T-helper 1 cell treated with Interleukin-12 subunit alpha and Interleukin-12 subunit beta and Interleukin-4 antibody, amounts not matched to agents 30 μg/mL and 1 μg/mL, for 36 hours (primary cell): ENCODE measurements at regions not wholly inside any gene's neighbourhood (a gene's known extent, or its start where the extent isn't known, plus 50 kb on each side); places are given as distances from the start of the nearest gene placed in this dataset.

Experiments used
- H3K27ac Mint-ChIP-seq: one replicate; pipeline ENCODE4 v1.8.0; 2021; ENCODE audit warnings: mild to moderate bottlenecking, mixed read lengths
- H3K27me3 Mint-ChIP-seq: one replicate; pipeline ENCODE4 v1.8.0; 2021; ENCODE audit warnings: low read depth, mixed read lengths
- H3K36me3 Mint-ChIP-seq: one replicate; pipeline ENCODE4 v1.8.0; 2021; ENCODE audit warnings: low read depth, mixed read lengths
- H3K4me1 Mint-ChIP-seq: one replicate; pipeline ENCODE4 v1.8.0; 2021; ENCODE audit warnings: low read depth, mixed read lengths
- H3K4me3 Mint-ChIP-seq: one replicate; pipeline ENCODE4 v1.8.0; 2021; ENCODE audit warnings: mild to moderate bottlenecking, moderate library complexity, mixed read lengths
- H3K9me3 Mint-ChIP-seq: one replicate; pipeline ENCODE4 v1.8.0; 2021; ENCODE audit warnings: mixed read lengths

DNA sequence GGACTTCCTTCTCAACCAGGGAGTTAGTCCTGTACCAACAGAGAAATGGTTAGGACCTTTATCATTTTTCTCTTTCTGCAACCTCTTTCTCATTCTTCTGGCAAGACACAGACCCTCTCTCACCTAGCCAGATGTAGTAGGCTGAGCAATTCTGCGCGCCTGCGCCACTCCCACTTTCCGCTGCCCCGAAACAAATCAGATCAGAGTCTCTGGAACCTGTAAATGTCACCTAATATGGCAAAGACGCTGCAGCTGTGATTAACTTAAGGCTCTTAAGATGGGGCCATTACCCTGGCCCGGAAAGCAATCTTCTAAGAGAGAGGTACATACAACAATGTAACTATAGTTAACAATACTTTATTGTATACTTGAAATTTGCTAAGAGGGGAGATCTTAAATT lies 94.3 kb upstream of the ASIC2 start:
- Mint-ChIP-seq H3K27me3 (no peaks in the 10 kb centered on the region), H3K36me3 (no peaks in the 10 kb centered on the region), H3K9me3 (no peaks in the 10 kb centered on the region)

DNA sequence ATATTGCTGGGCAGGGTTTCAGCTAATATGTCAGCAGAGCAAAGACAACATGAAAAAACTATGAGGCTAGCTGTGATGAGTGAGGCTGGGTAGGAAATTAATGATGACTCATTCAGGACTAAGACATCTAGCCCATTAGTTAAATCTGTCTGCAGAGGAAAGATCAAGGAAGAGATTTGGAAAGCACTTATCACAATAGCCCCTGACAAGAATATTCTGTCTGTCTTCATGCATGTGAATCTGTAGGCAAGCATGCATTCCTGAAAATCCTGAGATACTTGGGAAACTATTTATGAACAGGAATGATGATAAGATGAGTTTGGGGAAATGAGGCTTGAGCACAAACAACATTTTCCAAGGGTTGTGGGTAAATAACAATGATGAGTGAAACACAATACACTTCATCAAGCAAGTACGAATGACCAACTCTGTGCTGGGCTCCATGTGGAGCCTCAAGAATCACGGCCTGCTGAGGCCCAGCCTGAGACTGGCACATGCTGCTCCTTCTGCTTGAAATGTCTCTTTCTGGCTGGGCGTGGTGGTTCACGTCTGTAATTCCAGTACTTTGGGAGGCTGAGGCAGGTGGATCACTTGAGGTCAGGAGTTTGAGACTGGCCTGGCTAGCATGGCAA lies 96.5 kb upstream of the ASIC2 start:
- Mint-ChIP-seq H3K4me3 (no peak overlapping the region), H3K27ac (no peak overlapping the region), H3K9me3 (no peaks in the 10 kb centered on the region), H3K36me3 (no peaks in the 10 kb centered on the region), H3K27me3 (no peaks in the 10 kb centered on the region), H3K4me1 (no peaks in the 10 kb centered on the region)

More for the DNA sequence above, 94.3 kb upstream of the ASIC2 start:
- H3K4me1 Mint-ChIP-seq = no peaks in the 10 kb centered on the region
- H3K27ac Mint-ChIP-seq = no peak overlapping the region
- H3K4me3 Mint-ChIP-seq = no peak overlapping the region

DNA sequence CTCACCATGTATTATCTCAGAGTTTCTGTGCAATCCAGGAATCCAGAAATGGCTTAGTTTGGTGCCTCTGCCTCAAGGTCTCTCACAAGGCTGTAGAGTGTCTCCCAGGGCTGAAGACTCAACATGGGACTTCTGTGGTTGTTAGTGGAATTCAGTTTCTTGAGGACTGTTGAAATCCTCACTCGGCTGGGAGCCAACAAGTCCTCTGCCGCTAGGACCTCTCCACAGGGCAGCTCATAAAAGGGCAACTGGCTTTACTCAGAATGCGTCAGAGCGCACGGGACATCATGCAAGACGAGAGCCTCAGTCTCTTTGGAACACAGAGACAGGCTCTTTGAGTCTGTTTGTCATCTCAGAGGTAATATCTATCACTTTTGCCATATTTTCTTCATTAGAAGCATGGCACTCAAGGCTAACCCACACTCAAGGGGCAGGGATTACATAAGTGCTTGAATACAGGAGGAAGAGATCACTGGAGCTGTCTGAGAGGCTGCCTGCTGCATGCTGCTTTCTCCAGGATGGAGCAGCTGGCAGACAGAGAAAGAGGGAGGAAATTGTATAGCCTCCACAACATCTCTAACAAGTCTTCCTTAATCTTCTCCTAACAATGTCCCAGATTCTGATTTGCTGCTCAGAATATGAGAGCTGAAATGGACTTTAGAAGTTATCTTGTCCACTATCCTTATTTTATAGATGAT lies 97.5 kb upstream of the ASIC2 start:
- no peaks in the 10 kb centered on the region for H3K4me1 Mint-ChIP-seq
- no peak overlapping the region for H3K4me3 Mint-ChIP-seq
- H3K27me3 Mint-ChIP-seq = no peaks in the 10 kb centered on the region
- no peaks in the 10 kb centered on the region for H3K36me3 Mint-ChIP-seq
- no peak overlapping the region for H3K27ac Mint-ChIP-seq
- no peaks in the 10 kb centered on the region for H3K9me3 Mint-ChIP-seq

DNA sequence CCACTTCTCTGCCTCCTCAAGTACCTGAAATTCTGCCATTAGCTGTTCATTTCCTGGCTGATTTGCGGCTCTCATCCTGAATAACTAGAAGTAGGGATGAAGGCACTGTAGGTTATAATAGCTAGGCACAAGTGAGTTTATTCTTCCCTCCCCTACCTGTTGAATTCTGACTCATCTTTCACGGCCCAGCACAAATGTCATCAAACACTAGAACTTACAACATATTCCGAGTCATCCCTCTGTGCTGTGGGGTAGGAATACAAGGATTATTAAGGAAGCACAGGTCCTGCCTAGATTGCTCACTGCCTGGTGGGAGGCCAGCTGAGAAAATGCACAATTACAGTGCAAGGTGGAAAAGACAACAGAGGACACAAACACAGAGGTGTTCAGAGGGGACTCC lies 103.7 kb upstream of the ASIC2 start:
- Mint-ChIP-seq H3K4me1 (no peaks in the 10 kb centered on the region), H3K27me3 (no peaks in the 10 kb centered on the region), H3K9me3 (no peaks in the 10 kb centered on the region), H3K36me3 (no peaks in the 10 kb centered on the region), H3K4me3 (no peak overlapping the region), H3K27ac (no peak overlapping the region)

DNA sequence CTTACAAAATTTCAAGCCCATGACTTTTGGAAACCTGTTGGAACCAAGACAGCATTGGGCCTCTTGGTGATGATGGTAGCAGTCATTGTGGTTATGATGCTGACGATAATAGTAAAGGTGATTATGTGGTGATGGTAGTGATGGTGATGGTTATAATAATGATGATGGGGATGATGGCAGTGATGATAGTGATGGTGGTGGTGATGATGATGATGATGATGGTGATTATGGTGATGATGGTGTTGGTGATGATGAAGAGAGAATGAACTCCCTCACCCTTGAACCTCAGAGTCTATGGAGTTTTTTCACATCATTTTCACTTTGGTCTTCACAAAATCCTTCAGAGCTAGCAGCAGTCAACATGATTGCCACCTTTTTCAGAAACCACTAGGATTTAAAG lies 105.3 kb upstream of the ASIC2 start:
- H3K36me3 Mint-ChIP-seq = no peaks in the 10 kb centered on the region
- H3K27me3 Mint-ChIP-seq = no peaks in the 10 kb centered on the region
- H3K27ac Mint-ChIP-seq = no peak overlapping the region
- H3K9me3 Mint-ChIP-seq = no peaks in the 10 kb centered on the region
- H3K4me1 Mint-ChIP-seq = no peaks in the 10 kb centered on the region
- no peak overlapping the region for H3K4me3 Mint-ChIP-seq

DNA sequence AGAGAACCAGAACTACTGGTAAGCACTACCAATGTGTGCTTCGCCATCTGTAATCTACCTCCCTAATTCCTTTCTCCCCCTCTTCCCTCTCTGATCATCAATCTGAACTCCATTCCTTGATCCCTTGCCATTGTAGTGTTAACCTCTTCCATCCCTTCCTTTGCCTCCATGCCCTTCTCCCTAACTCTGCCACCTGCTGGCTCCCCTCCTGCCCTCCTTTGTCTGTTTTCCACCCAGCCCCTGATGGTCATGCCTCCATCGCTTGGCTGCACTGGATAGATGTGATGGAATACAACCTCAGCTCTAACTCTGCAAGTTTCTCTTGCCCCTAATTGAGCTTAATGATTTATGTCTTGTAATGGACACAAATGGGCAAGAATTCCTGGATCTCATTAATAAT lies 108.2 kb upstream of the ASIC2 start:
- no peaks in the 10 kb centered on the region for H3K27me3 Mint-ChIP-seq
- H3K4me1 Mint-ChIP-seq = no peaks in the 10 kb centered on the region
- no peaks in the 10 kb centered on the region for H3K36me3 Mint-ChIP-seq
- no peak overlapping the region for H3K27ac Mint-ChIP-seq
- no peaks in the 10 kb centered on the region for H3K9me3 Mint-ChIP-seq
- no peak overlapping the region for H3K4me3 Mint-ChIP-seq

DNA sequence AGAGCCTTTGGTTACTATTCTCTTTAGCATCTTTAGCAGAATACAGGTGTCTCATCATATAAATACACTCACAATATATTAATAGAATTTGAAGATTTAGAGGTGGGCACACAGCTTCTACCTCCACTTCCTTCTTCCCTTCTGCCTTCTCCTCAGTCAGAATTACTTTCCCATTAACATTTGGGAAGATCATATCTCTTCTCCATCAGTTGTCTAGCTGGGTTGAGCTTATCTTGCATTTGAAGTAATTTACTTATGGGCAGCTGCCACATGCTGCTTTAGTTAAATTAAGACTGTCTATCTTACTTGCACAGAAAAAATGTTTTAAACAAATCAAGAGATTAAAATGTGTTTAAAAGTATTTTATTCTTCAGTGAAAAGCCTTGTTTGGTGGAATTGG lies 110.1 kb upstream of the ASIC2 start:
- Mint-ChIP-seq H3K36me3 (no peaks in the 10 kb centered on the region), H3K9me3 (no peaks in the 10 kb centered on the region), H3K4me3 (no peak overlapping the region), H3K27me3 (no peaks in the 10 kb centered on the region), H3K27ac (no peak overlapping the region), H3K4me1 (no peaks in the 10 kb centered on the region)

DNA sequence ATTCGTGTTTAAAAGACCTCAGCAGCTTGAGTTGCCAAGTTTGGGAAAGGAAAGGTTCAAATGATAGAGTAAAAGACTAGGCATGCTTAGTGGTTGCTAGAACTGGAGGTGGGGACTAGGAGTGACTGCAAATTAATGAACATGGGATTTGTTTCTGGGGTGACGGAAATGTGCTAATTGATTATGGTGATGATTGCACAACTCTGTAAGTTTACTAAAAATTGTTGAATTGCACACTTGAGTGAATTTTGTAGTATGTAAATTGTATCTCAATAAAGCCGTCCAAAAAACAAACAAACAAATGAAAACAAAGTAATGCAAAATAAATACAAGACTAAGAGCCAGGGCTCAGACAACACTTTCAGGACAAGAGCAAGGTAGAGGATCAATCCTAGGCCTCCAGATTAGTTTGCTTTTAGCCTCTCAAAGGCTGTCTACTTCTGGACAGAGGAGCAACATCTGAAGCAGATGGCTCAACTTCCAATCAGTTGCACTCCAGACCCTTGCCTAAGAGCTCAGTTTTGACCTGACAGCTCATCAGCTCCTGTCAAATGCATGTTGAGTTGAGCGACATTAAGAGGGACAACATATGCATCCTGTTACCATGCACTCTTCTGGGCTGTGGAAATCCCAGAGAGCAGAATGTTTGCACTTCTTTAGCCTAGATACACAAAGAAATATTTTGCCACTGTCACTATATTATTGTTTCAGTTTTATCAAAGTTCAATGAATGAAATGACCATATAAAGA lies 111.2 kb upstream of the ASIC2 start:
- no peaks in the 10 kb centered on the region for H3K36me3 Mint-ChIP-seq
- H3K4me1 Mint-ChIP-seq = no peaks in the 10 kb centered on the region
- H3K9me3 Mint-ChIP-seq = no peaks in the 10 kb centered on the region
- H3K4me3 Mint-ChIP-seq = no peak overlapping the region
- no peak overlapping the region for H3K27ac Mint-ChIP-seq
- no peaks in the 10 kb centered on the region for H3K27me3 Mint-ChIP-seq

DNA sequence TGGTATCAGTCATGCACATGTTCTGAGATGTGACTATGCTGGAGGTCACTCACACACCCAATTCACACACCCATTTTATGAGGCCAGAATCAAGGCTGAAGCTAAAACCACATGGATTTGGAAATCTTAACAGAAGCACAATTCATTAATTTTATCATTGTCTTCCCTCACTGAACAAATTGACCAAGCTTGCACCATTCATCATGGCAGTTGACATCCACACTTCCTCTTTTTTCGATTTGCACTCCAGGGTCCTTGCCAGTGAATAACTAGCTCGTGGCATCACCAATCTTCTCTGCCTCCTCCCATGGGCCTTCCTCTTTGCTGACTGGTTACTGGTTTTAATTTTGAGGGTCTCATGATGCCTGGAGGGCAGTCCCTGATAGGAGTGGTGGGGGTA lies 123.0 kb upstream of the ASIC2 start:
- no peaks in the 10 kb centered on the region for H3K9me3 Mint-ChIP-seq
- H3K4me3 Mint-ChIP-seq = no peak overlapping the region
- H3K27me3 Mint-ChIP-seq = no peaks in the 10 kb centered on the region
- no peaks in the 10 kb centered on the region for H3K36me3 Mint-ChIP-seq
- H3K4me1 Mint-ChIP-seq = no peaks in the 10 kb centered on the region
- H3K27ac Mint-ChIP-seq = no peak overlapping the region

DNA sequence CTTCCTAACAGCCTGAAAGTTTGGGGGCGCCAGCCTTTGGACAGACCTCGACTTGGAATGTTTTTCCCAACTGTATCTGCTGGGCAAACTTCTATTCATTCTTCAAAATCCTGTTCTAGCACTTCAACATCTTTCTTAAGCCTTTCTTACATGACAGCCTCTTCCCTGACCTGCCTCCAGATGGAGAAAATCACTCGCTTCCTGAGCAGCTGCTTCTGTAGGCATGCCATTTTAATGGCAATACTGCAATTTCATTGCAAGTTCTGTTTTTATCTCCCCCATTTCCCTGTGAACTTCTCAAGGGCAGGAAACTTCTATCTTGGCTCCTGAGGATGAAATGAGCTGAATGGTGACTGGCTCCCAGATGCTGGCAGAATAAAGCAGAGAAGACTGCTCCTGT lies 128.8 kb upstream of the ASIC2 start:
- Mint-ChIP-seq H3K27me3 (no peaks in the 10 kb centered on the region), H3K27ac (no peak overlapping the region), H3K36me3 (no peaks in the 10 kb centered on the region), H3K4me3 (no peak overlapping the region), H3K9me3 (no peaks in the 10 kb centered on the region), H3K4me1 (no peaks in the 10 kb centered on the region)

DNA sequence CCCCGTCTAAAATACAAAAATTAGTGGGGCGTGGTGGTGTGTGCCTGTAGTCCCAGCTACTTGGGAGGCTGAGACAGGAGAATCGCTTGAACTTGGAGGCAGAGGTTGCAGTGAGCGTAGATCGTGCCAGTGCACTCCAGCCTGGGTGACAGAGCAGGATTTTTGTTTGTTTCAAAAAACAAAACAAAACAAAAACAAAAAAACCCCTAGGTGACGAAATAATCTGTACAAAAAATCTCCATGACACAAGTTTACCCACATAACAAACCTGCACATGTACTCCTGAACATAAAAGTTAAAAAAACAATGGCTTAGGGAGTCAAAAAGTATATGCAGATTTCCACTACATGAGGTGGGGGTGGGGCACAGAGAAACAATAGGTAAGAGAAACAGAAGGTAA lies 140.5 kb upstream of the ASIC2 start:
- Mint-ChIP-seq H3K4me3 (no peak overlapping the region), H3K4me1 (no peaks in the 10 kb centered on the region), H3K27me3 (no peaks in the 10 kb centered on the region), H3K9me3 (no peaks in the 10 kb centered on the region), H3K27ac (no peak overlapping the region), H3K36me3 (no peaks in the 10 kb centered on the region)

DNA sequence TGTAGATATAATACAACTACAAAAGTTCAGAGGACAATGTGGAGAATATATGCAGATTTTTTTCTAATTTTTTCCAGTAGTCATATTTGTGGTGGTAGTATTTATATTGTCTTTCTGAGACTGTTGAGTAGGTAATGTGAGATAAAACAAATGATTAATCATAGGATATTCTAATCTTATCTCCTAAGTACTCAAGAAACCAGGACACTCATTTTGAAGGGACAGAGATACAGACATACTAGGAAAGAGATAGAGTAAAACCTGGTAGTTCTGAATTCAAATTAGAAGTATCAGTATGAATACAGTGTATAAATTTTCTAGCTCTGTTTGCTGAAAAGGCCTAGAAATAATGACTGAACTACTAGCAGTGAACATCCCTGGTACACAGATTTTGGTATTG lies 141.7 kb upstream of the ASIC2 start:
- no peaks in the 10 kb centered on the region for H3K36me3 Mint-ChIP-seq
- H3K27me3 Mint-ChIP-seq = no peaks in the 10 kb centered on the region
- H3K9me3 Mint-ChIP-seq = no peaks in the 10 kb centered on the region
- H3K4me3 Mint-ChIP-seq = no peak overlapping the region
- H3K27ac Mint-ChIP-seq = no peak overlapping the region
- H3K4me1 Mint-ChIP-seq = no peaks in the 10 kb centered on the region

DNA sequence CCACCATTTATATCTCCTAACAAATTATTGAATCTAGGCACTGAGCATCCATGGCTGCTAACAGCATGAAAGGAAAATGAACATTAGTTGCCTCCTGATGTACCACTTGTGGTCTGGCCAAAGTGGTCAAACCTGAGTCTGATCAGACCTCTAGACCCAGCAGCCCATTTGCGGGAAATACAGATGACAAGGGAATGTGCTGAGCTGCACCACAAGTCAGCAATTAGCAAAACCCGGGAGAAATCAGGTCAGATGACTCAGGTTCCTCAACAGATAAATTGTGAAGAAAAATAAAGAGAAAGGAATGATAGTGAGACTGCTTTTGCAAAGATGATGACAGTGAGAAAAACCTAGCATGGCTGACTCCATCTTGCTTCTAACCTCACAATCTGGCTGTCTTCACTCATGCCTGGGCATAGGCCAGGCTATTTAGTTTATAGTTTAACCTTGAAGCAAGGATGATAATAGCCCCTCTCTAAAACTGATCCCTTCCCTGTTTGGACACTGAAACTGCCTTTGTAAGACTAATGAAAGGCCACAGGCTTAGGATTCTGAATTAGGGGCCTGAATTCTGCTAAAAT lies 142.7 kb upstream of the ASIC2 start:
- Mint-ChIP-seq H3K4me3 (no peak overlapping the region), H3K27ac (no peak overlapping the region), H3K4me1 (no peaks in the 10 kb centered on the region), H3K27me3 (no peaks in the 10 kb centered on the region), H3K36me3 (no peaks in the 10 kb centered on the region), H3K9me3 (no peaks in the 10 kb centered on the region)

DNA sequence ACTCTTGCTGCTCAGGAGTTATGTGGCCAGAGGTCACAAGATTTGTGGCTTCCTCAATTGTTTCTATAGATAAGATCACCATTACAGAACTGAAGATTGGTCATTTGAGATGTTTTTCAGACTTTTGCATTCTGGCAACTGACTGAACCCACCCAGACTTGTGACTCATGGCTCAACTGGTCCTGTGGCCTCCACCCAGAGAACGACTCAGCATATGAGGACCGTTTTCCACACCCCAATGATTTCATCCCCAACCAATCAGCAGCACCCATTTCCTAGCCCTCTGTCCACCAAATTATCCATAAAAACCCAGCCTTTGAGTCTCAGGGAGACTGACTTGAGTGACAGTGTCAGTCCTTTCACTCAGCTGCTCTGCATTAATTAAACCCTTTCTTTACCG lies 143.2 kb upstream of the ASIC2 start:
- H3K27me3 Mint-ChIP-seq = no peaks in the 10 kb centered on the region
- H3K36me3 Mint-ChIP-seq = no peaks in the 10 kb centered on the region
- no peaks in the 10 kb centered on the region for H3K4me1 Mint-ChIP-seq
- no peak overlapping the region for H3K4me3 Mint-ChIP-seq
- no peak overlapping the region for H3K27ac Mint-ChIP-seq
- H3K9me3 Mint-ChIP-seq = no peaks in the 10 kb centered on the region

DNA sequence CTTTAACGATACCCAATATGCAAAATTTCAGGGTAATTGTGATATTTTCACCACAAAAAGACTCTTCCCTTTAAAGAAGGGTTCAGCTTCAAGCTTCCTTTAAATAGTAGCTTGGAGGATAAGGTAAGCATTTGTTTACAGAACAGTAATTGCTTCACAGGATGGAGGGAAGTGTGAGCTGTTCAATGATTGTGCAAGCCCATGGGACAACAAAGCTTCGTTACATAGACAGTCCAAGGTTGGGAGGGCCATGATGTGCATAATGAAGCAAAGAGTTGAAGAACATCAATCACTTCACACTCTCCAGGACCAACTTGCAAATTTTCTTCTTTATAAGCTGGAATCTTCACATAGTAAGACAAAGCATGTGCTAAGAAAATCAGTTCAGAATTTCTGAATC lies 145.0 kb upstream of the ASIC2 start:
- Mint-ChIP-seq H3K36me3 (no peaks in the 10 kb centered on the region), H3K4me3 (no peak overlapping the region), H3K9me3 (peaks cover 5% of the 10 kb centered on the region), H3K27me3 (no peaks in the 10 kb centered on the region), H3K27ac (no peak overlapping the region), H3K4me1 (no peaks in the 10 kb centered on the region)
